ENCODE measurements at regions not wholly inside any gene's neighbourhood (a gene's known extent, or its start where the extent isn't known, plus 50 kb on each side); places are given as distances from the start of the nearest gene placed in this dataset.

DNA sequence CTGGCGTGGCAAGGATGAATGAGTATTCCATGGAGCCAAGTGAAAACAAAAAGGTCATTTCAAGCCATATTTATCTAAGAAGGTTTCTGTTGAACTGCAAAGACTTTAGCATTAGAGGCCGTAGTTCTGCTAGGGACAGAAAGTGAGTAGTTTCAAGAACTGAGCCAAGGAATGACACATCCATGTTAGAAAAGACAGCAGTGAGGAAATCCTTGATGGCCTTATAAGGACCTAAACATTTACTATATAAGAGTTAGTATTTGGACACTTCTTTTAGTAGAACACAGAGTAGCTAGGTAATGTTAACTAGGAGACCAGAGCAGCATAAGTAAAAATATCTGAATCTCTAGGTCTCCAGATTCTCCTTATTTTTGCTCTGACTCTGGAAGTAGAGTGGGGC, 329.8 kb upstream of the SEMA3D start:
- ATAC-seq (no peak), DNase-seq (no peak)
- Histone ChIP-seq H3K4me1 (no peaks in the 10 kb centered on the region), H3K27me3 (no peaks in the 10 kb centered on the region), H3K27ac (no peak overlapping the region), H3K9me3 (peaks cover 0 to 4% (median 0%) of the 10 kb centered on the region in 12 donors), H3K36me3 (no peaks in the 10 kb centered on the region), H3K4me3 (no peak overlapping the region)
- TF ChIP-seq, protein P1, sequence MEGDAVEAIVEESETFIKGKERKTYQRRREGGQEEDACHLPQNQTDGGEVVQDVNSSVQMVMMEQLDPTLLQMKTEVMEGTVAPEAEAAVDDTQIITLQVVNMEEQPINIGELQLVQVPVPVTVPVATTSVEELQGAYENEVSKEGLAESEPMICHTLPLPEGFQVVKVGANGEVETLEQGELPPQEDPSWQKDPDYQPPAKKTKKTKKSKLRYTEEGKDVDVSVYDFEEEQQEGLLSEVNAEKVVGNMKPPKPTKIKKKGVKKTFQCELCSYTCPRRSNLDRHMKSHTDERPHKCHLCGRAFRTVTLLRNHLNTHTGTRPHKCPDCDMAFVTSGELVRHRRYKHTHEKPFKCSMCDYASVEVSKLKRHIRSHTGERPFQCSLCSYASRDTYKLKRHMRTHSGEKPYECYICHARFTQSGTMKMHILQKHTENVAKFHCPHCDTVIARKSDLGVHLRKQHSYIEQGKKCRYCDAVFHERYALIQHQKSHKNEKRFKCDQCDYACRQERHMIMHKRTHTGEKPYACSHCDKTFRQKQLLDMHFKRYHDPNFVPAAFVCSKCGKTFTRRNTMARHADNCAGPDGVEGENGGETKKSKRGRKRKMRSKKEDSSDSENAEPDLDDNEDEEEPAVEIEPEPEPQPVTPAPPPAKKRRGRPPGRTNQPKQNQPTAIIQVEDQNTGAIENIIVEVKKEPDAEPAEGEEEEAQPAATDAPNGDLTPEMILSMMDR (IDR thresholded peaks at IDR 0.05): no peak
- no peak for TF ChIP-seq POLR2A (IDR thresholded peaks at IDR 0.05)
- WGBS, 4 donors: 72 to 78% (median 77%) methylated on average over 2 of the region's 2 CpGs
- intact Hi-C loops (cut with DNase I): no loop called here

DNA sequence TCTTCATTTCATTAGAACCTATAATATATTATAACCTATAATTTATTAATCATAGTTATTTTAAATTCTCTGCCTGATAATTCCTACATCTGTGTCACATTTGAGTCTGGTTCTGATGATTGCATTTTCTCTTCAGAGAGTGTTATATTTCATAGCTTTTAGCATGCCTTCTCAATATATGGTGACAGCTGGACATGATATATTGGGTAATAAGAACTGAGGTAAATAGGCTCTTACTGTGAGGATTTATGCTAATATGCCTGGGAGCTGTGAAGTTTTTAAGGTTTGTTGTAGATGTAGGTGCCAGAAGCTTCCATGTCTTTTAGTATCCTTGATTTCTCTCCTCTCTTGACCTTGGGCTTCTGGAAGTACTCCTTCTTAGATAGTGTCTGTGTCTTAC, 325.9 kb upstream of the SEMA3D start:
- DNase-seq (no peak), ATAC-seq (no peak)
- H3K27me3 ChIP-seq: no peaks in the 10 kb centered on the region
- no peak for TF ChIP-seq POLR2A (IDR thresholded peaks at IDR 0.05)
- TF ChIP-seq, protein P1 (IDR thresholded peaks at IDR 0.05): no peak
- peaks cover 0 to 4% (median 0%) of the 10 kb centered on the region in 12 donors for H3K9me3 ChIP-seq
- no peaks in the 10 kb centered on the region for H3K4me1 ChIP-seq
- H3K27ac ChIP-seq: no peak overlapping the region
- no peaks in the 10 kb centered on the region for H3K36me3 ChIP-seq
- H3K4me3 ChIP-seq: no peak overlapping the region
- intact Hi-C loops (cut with DNase I): no loop called here

DNA sequence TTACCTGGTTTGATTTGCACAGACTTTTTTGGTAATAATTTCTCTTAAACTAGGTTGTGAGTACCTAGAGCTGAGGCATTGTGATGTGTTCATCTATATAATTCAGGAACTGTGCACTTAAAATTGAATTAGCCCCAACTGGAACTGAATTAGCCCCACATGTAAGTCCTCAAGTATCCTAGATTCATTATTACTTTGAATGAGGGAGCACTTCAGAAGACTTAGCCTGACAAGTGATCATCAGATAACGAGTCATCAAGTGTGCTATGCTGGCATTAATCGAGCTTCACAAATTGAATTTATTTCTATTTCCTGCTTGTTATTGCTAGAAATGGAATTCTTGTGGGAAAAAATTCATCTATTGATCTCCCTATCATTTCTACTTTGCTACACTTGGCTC, 323.4 kb upstream of the SEMA3D start:
- peaks cover 0 to 4% (median 0%) of the 10 kb centered on the region in 12 donors for H3K9me3 ChIP-seq
- no peaks in the 10 kb centered on the region for H3K36me3 ChIP-seq
- no peak overlapping the region for H3K27ac ChIP-seq
- no peak for ATAC-seq
- H3K4me3 ChIP-seq: no peak overlapping the region
- H3K4me1 ChIP-seq: no peaks in the 10 kb centered on the region
- intact Hi-C loops (cut with DNase I): no loop called here
- TF ChIP-seq POLR2A (IDR thresholded peaks at IDR 0.05): no peak
- TF ChIP-seq, protein P1 (IDR thresholded peaks at IDR 0.05): no peak
- no peaks in the 10 kb centered on the region for H3K27me3 ChIP-seq
- DNase-seq: no peak
- WGBS, 4 donors: 73 to 87% (median 82%) methylated on average over 2 of the region's 2 CpGs

GRCh38 chr7:85509476-85509875, 322.6 kb upstream of the SEMA3D start:
- Histone ChIP-seq H3K4me3 (no peak overlapping the region), H3K36me3 (no peaks in the 10 kb centered on the region), H3K27ac (no peak overlapping the region), H3K9me3 (peaks cover 0 to under 1% (median 0%) of the 10 kb centered on the region in 12 donors), H3K27me3 (no peaks in the 10 kb centered on the region), H3K4me1 (no peaks in the 10 kb centered on the region)
- DNase-seq (no peak), ATAC-seq (no peak)
- no peak for TF ChIP-seq POLR2A (IDR thresholded peaks at IDR 0.05)
- TF ChIP-seq, protein P1 (IDR thresholded peaks at IDR 0.05): no peak
- intact Hi-C loops (cut with DNase I): no loop called here
- 77 to 91% (median 80%) methylated on average over 2 of the region's 2 CpGs for WGBS, 4 donors

Data from heart left ventricle (tissue), 16 donors.